HuH-7.5 (cell line): ENCODE measurements at regions not wholly inside any gene's neighbourhood (a gene's known extent, or its start where the extent isn't known, plus 50 kb on each side); places are given as distances from the start of the nearest gene placed in this dataset.
"Not testable (repeated sequence)": the region's sequence is repeated elsewhere in the genome, so short reads cannot be mapped to it uniquely, and the experiment has no call there.

Experiments
- DNase-seq: peaks from one replicate; pipeline ENCODE4 v3.0.0; 2011; ENCODE audit warnings: low spot score

DNA sequence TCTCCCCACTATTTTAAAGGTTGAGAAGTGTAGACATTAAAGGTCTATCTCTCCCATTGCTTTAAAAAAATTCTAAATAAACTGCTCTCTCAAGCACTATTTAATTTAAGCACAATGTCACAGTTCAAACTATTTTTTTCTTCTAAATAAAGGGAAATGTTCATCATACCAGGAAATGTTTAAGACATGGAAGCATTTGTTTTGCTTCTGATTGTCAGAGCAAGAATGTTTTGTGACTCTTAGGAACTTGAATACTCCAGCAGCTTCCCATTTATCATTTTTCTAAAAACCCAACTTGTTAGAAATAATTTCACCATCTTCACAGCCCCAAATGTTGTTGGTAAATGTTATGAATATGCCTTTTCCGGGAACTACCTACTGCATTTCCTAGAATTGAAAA lies 121.8 kb upstream of the NTF3 start:
- DNase-seq: no peak

DNA sequence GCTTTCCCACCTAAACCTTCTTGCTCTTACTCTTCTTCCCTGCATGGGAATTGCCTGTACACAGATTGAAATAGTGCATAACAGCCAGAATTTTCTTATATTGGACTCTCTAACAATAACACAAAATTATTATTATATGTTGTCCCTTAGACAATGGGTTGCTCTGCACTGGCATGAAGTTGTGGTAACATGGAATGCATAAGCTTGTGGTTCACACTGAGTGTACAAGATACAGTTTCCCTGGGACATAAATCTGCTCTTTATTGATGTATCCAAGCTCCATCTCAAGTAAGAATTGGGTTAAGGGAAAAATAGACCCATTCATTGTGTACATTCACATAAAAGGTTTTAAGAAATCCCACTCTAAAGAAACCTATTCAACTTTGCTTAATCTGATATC lies 114.4 kb upstream of the NTF3 start:
- DNase-seq: no peak

DNA sequence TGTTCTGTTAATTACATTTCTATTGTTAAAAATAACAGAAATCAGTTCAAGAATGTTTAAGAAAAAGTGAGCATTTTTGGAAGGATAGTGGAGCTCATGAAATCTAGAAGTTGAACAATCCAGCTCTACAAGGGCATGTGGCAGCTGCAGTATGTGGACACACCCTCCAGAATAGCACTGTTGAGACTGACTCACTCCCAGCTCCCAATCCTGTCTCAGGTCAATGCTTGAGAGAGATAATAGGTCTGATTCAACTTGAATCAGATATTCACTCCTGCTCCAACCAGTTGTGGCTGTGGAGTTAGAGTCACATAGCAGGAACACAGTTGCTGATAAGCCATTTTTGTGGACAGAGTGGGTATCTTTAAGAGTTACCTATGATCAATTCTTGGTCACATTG lies 113.0 kb upstream of the NTF3 start:
- DNase-seq: no peak

DNA sequence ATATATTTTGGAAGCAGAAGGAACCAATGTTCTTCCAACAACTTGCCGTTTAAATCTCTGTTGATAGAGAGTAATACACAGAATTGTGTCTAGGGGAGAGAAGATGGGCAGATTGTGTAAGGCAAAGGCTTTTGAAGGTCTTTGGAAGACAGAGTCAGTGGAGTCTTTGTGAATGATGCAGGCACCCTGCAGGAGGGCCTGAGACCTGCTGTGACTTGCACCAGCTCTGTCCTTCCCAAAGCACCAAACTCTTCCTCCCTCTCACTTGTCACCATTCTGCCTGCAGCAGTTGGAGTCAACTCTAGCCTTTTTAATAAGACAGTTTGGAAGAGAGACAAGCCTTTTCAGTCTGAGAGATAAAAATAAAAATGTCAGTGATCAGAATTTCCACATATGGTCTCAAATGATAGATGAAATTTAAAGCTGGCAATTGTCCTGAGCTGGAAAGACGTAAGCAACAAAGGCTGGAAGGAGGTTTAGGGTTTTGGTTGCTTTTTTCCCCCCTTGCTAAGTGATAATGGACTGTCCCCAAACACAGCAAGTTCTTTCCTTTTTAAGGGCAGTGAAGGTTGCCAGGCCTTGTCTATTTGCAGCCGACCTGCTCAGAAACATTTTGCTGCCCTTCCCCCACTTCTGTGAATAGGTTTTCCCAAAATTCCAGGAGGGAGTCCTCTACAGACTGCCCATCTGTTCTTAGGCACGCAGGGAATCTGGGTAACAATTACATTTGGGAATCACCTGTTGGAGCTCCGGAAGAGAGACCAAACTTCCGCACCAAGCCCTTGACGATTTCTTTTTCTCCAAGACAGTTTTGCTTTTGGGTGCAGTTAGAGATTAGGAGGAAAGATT lies 103.0 kb upstream of the NTF3 start:
- no peak for DNase-seq

DNA sequence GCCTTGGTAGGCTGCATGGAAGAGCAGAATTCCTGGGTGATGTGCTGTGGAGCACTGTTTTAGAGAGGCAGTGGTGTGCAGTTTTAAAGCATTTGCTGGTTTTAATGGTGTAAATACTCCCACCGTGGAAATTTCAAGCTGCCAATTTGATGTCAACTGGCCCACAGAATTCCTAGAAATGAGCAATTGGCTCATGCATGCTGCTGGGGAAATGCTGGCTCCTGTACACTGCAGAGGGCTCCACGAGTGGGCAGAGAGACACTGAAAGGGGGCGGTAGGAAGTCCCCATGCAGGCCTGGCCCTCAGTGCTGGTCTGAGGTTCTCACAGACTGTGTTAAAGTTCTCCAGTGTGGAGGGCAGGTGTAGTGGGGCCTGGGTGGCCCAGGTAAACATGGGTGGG lies 99.4 kb upstream of the NTF3 start:
- no peak for DNase-seq

DNA sequence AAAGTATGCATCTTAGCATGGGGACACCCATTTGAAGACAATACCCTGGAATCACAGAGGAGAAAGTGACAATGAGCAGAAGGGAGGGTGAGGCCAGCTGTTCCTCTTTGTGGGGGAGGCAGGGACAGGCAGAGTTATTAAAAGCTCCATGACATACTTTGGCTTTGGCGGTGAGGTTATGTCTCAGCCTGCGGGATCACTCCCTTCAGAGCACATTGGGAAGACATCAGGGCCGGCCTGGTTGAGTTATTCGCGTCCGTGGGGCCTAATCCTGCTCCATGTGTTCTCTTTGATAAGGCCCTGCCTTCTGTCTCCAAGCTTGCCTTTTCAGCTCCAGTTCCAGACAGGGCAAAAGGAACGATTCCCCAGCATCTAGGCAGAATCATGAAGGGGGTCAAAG lies 98.8 kb upstream of the NTF3 start:
- no peak for DNase-seq

DNA sequence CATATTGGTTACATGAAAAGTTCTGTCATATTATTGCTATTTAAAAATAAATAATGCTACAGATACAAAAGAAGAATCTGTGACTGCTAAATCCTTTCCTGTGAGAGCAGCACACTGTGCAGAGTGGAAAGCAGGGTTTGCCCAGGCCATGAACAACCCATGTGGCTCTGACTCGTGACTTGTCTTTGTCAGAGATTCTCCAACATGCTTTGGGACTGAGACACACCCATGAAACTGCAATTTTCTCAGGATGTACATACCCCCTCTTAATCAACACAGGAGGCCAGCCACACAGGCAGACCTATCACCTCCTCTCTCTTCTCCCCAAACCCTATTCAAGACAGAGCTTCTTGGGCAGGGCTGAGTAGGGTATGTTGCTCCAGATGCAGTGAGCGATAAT lies 96.8 kb upstream of the NTF3 start:
- DNase-seq: no peak

DNA sequence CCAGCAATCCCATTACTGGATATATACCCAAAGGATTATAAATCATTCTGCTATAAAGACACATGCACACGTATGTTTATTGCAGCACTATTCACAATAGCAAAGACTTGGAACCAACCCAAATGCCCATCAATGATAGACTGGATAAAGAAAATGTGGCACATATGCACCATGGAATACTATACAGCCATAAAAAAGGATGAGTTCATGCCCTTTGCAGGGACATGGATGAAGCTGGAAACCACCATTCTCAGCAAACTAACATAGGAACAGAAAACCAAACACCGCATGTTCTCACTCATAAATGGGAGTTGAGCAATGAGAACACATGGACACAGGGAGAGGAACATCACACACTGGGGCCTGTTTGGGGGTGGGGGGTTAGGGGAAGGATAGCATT lies 90.8 kb upstream of the NTF3 start:
- not testable (repeated sequence) for DNase-seq

DNA sequence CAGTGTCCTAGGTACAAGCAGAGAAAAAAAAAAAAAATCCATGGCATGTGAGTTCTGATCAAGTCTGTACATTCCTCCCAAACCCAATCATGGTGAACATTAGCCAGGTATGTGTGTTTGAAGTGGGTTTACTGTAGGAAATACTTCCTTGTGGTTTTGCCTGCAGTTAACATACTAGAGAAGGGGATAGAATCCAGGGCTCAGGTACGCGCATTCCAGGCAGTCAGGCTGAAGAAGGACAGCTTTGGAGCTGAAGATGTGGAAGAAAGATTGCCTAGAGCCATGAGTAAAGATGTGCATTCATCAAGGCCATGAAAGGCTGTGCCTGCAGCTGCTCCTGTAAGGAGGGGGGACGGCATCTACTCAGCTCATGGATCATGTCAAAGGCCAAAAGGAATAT lies 88.2 kb upstream of the NTF3 start:
- DNase-seq: no peak

DNA sequence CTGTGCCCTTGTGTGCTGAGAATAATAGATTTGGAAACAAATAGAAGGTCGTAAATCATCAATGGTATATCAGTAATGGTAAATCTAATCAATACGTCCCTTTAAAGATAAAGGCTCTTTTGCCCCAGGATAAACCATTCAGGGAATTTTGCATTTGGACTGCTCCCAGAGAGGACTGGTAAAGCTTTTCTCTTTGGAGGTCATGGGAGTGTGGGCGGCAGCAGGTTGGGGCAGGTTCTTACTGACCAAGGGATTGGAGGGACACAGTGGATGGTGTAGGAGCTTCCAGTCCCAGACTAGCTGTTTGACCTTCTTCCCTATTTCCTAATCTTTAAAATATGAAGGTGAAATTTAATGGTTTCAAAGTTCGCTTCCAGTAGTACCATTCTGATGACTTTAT lies 87.8 kb upstream of the NTF3 start:
- no peak for DNase-seq

DNA sequence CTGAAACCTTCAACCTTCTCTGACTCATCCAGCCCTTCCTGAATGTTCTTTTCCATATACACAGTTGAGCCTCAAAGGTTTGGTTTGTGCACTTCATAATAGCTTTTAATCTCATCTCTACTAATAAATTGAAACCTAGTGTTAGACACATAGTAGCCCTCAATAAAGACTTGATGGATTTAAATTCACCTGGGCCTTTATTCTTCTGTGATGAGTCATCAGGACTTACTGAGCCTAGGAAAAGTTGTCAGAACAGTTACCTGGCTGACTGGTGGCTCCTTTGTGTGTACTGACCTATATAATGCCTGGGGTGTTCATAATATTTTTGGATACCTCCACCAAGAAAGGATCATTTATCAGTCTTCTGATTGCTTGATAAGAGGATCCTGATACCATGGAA lies 86.4 kb upstream of the NTF3 start:
- DNase-seq: no peak

DNA sequence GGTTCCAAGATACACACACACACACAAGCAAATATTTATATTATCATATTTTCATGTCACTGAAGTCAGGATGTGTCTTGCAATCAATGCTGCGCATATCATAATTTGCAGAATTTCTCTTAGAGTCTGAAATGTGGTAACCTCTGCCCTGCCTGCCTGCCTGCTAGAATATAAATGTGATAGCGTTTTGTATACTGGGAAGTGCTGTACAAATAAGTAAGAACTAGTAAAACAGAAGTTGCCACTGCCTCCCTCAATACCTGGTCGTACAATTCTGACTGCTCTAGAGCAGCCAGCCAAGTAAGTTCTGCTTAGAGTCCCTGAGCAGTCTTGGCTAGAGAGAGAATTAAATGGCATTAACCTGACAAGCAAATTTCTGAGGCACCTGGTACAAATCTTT lies 83.9 kb upstream of the NTF3 start:
- DNase-seq: no peak

DNA sequence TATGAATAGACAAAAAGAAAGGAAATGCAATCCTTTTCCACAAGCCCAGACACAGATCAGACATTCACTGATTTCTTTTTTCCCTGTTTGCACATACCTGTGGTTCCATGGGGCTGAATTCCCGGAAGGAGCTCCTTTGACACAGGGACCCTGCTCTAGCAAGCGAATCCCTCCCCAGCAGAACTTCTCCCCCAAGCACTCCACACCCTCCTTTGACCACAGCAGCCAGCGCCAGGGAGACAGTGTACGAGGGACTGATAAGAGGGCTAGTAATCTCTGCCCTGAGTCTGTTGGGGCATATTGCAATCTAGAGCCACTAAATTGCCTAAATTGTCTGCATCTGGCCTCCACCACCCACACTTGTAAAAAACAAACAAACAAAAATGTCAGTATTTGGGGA lies 83.4 kb upstream of the NTF3 start:
- no peak for DNase-seq

DNA sequence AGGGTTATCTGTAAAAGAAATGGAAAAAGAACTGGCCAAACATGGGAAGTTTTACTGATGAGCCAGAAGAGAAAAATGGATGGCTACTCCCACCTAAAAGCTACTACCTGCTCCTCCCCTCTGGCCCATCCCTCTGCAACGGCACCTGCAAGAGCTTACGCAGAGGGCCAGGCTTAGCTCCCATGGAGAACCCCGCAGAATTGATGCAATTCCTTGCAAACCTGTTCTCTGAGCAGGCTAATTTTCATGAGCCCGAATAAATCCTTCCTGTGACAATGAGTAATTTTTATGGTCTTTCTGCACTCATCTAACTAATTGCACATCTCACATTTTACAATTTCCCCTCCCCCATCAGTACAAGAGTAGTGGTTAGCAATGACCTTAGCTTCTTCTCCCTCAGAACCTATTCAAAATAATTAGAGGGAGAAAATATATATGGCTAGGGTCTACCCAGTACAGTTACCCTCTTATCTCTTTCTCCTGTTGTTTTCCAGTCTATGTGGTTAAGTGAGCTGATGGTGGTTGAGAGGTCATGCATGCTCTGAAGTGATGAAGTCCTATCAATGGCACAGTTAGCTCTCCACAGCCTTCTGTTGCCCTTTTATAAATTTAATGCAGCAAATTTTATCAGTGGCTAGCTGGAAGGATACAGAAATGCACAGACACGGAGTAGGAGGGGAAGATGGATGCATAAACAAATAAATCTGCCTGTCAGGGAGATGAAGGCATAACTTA lies 67.7 kb upstream of the NTF3 start:
- no peak for DNase-seq

DNA sequence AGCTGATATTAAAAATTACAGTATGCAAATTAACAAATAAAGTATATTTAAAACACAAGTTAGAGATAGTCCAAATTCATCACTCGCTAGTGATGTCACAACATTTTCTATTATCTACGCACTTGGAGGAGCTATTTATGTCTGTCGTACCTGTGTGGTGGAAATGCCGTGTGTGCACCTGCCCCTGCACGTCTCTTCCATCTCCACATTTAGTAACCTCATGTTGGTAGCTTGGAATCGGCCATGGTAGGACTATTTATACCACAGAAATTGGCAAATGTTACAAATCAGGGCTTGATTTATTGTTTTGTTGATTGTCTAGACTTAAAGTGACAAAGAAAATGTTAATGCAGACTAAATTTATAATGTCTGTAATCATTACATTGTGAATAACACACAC lies 62.6 kb upstream of the NTF3 start:
- DNase-seq: no peak

DNA sequence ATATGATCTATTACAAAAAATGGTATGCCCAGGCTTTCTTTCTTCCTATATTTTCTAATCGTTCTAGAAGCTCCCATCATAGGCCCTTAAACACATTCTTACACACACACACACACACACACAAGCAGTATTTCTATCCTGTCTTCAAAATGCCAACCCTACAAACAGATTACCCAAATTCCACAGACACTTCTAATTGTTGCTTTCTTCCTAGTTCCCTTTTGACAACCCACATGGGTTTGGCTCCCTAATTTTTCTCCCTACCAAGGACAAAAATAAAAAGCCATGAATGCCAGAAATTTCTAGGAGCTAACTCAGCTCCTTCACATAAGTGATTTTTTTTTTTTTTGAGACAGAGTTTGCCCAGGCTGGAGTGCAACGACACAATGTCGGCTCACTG lies 60.3 kb upstream of the NTF3 start:
- no peak for DNase-seq

DNA sequence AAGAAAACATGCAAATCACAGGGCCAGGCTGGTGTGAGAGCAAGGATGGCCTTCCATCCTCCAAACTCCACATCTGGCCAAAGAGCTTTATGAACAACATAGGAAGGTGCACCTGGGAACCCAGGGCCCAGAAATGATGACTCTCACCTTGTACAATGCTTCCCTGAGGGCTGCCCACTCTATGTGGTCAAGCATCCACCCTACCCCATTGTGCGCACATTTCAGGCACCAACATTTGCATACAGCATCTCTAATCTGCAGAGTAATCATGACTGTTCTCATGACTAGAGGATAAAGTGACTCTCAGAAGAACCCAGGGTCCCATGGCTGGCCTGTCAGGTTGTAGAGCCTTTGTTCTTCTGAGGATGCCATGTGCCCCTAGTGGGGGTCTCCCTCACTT lies 57.2 kb upstream of the NTF3 start:
- DNase-seq: no peak

DNA sequence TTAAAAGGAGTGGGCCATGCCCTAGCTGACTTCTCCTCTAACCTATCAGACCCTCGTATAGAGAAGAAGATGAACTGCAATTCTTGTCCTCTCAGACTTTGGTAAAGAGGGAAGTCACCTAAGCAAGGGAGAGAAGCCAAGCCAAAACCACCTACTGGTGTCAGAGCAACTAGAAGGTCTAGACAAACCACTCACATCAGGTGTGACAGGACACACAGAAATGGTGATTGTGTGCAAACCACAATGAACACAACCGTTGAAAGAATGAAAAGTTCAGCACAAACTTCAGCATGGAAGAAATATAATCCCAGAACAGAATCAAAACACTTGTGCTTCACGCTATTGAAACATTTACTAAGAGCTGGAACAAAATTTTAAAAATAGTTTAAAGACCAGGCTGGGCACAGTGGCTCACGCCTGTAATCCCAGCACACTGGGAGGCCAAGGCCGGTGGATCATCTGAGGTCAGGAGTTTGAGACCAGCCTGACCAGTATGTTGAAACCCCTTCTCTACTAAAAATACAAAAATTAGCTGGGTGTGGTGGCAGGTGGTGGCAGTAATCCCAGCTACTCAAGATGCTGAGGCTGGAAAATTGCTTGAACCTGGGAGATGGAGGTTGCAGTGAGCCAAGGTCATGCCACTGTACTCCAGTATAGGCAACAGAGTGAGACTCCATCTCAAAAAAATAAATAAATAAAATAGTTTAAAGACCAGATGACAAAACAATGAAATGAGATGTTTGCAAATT lies 56.2 kb upstream of the NTF3 start:
- DNase-seq: no peak

DNA sequence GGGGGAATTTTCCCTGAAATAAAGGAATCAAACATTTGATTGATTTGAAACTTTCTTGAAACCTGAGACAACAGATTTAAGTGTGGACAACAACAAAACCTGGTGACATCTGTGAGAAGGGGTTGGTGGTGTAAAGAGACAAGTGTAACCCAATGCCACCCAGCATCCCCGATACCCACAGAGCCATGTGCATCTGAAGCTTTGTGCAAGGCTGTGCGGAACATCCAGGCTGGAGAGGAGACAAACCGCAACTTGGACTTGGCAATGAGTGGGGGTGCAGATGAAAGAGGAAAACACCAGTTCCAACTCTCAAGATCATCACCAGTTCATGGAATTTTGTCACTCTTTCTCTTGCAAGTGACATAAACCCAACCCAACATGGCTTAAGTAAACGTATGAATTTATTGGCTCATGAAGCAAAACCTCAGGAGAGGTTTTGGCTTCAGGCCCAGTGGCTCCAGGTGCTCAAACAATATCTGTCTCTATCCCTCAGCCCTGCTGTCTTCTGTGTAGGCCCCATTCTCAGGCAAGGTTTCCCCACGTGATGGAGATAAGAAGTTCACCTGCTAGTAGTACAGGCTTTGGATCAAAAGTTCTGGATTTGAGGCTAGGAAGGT lies 55.2 kb upstream of the NTF3 start:
- no peak for DNase-seq

DNA sequence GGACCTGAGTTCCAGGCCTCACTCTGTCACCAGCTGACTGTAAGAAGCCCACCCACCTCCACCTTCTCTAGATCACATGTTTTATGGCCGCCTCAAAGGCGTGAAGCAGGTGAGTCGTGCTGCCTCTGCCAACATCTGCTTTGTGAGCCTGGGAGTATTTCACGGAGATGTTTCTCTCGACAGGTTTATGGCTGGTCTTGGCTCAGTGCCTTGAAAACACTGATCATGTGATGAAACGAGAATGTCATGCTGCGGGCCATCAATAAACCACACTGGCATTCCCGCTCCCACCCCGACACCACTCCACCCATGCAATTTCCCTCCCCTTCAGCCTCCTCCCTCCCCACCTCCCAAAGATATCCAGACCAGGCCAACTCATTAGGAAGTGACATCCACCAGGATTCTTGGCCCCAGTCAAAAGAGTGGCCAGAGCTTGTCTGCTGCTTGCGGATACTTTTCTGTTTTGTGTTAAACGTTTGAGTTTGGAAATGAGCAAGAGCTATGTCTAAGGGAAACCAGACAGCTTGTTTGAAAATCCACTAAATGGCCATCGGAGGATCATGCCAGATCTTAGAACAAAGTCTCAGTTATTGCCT lies 53.8 kb upstream of the NTF3 start:
- DNase-seq: no peak

DNA sequence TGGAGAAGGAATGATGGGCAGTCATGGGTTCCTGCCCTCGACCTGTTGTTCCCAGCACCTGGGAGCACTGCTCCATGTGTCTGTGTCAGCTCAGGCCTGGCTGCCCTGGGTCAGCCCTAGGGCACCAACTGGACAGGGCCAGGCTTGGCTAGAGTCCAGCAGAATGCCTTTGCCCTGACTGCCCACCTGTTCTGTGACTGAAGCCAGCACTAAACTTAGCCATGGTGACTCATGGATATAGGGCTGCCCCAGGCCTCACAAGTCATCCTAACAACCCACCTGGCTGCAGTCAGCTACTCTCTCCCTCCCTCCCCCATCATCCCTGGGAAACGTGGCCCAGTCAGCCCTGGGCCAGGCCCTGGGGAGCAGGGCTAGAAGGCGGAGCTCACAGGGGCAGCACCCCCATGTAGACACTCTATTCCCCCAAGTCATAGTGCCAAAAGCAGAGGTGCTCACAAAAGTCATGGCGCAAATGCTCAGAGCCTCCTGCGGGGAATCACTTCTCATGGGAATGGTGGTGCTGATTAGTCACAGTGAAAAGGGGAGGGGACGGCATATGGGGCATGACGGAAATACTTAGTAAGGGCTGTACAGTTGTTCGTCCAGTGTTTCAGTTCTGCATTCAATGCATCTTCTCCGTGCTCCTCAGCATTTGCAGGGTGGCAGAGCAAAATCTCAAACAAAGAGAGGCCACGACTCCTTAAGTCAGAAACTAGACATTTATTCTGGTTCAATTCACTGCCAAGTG lies 52.0 kb upstream of the NTF3 start:
- no peak for DNase-seq
